GM19324 (cell line): ENCODE measurements at regions not wholly inside any gene's neighbourhood (a gene's known extent, or its start where the extent isn't known, plus 50 kb on each side); places are given as distances from the start of the nearest gene placed in this dataset.
"Not testable (repeated sequence)": the region's sequence is repeated elsewhere in the genome, so short reads cannot be mapped to it uniquely, and the experiment has no call there.

Experiments
- ATAC-seq: cut with Tn5 transposase; IDR thresholded peaks from one replicate; pipeline ENCODE4 v1.9.1; 2021; ENCODE audit warnings: mild to moderate bottlenecking, moderate library complexity; ENCODE audit not compliant: unreplicated experiment, low FRiP score

- no peak for ATAC-seq
Measured at GRCh38 chr9:34797367-34797766, 87.4 kb upstream of the CCL21 start.

GRCh38 chr9:34796924-34797323 is 87.0 kb upstream of the CCL21 start:
- no peak for ATAC-seq

- no peak for ATAC-seq
Measured at GRCh38 chr9:34793428-34793827, 83.5 kb upstream of the CCL21 start.

DNA sequence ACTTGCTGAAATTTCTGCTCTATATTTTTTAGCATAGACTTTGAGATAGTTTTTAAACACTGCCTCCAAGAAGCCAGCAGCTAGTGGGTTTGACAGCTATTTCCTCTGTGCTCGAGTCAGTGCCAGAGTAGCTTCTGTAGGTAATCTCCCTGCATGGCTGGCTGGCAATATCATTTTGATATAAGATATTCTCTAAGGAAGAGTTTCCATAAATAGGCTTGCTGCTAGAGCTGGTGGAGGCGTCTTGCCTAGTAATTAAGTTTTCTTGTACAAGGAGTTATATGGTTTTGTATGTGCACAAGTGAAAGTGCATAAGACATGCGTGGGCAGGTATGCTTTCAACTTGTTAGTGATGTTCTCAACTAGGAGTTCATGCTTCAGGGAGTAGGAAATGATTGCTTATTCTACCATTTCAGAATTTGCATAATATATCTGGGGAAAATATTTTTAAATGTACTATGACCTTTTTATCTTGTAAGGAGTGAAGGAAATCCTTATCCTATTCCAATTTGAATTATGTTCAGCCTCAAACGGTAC is 74.1 kb upstream of the CCL21 start:
- no peak for ATAC-seq

GRCh38 chr9:34782372-34782771 is 72.4 kb upstream of the CCL21 start:
- no peak for ATAC-seq

- no peak for ATAC-seq
Measured at GRCh38 chr9:34777666-34778065, 67.7 kb upstream of the CCL21 start.

DNA sequence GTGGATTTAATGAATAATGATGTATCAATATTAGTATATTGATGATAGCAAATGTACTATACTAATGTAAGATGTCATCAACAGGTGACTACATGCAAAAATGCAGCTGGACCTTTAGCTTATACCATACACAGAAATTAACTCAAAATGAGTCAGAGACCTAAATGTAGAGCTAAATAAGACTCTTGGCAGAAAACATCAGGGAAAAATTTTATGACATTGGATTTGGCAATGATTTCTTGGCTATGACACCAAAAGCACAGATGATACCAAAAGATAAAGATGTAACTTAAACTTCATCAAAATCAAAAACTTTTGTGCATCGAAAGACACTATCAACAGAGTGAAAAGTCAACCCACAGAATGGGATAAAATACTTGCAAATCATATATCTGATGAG is 64.0 kb upstream of the CCL21 start:
- ATAC-seq = no peak

DNA sequence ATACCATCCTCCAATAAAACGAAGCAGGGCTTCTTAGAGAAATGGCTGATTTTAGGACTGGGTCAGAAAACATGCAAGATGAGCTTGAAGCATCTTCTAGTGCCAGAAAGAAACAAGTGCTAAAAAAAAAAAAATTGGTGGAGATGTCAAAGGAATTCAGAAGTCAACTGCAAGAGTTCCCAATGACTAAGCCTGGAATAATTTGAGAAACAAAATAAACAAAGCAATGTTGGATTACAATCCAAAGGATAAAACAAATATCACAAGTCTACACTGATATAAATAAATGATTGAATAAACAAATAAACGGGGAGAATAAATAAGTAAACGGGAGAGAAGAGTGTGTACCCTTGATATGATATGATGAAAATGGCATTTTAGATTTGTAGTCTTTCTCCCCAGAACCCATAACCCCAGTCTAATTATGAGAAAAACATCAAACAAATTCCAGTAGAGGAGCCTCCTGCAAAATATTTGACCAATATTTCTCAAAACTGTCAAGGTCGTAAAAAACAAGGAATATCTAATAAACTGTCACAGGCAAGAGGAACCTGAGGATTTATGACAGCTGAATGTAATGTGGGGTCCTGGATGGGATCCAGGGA is 63.5 kb upstream of the CCL21 start:
- ATAC-seq = no peak

DNA sequence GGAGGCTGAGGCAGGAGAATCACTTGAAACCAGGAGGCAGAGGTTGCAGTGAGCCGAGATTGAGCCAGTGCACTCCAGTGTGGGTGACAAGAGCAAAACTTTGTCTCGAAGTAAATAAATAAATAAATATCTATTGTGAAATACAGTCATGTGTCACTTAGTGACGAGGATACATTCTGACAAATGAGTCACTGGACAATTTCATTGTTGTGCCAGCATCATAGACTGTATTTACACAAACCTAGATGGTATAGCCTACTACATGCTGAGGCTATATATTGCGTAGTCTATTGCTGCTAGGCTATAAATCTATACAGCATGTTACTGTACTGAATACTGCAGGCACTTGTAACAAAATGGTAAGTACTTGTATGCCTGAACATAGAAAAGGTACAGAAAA is 61.1 kb upstream of the CCL21 start:
- ATAC-seq = no peak

GRCh38 chr9:34767087-34767486 is 57.2 kb upstream of the CCL21 start:
- ATAC-seq = not testable (repeated sequence)

- not testable (repeated sequence) for ATAC-seq
Measured at GRCh38 chr9:34760196-34761040, 50.5 kb upstream of the CCL21 start.
